ENCODE measurements at regions not wholly inside any gene's neighbourhood (a gene's known extent, or its start where the extent isn't known, plus 50 kb on each side); places are given as distances from the start of the nearest gene placed in this dataset.

DNA sequence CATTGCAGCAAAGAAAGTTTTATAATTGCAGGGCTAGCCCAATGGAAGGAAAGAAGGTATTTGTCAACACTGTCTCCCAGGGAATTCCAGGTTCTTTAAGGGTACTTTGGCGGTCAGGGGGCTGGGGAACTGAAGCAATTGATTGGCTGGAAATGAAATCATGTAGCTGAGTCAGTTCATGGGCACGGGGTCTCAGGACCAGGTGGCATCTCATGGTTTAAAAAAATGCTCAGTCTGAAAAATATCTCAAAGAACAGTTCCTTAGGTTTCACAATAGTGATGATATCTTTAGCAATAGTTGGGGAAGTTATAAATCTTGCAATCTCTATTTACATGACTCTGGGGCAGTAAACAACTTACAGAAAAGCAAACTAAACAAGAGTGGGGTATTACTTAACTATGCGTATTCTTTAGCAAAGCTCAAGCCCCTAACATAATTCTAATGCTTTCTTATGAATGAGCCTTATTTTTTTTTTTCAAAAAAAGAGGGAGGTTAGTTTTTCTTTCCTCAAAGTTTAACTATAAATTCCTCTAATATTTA is 376.9 kb upstream of the NRG3 start:
- TF ChIP-seq, protein P1, sequence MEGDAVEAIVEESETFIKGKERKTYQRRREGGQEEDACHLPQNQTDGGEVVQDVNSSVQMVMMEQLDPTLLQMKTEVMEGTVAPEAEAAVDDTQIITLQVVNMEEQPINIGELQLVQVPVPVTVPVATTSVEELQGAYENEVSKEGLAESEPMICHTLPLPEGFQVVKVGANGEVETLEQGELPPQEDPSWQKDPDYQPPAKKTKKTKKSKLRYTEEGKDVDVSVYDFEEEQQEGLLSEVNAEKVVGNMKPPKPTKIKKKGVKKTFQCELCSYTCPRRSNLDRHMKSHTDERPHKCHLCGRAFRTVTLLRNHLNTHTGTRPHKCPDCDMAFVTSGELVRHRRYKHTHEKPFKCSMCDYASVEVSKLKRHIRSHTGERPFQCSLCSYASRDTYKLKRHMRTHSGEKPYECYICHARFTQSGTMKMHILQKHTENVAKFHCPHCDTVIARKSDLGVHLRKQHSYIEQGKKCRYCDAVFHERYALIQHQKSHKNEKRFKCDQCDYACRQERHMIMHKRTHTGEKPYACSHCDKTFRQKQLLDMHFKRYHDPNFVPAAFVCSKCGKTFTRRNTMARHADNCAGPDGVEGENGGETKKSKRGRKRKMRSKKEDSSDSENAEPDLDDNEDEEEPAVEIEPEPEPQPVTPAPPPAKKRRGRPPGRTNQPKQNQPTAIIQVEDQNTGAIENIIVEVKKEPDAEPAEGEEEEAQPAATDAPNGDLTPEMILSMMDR (IDR thresholded peaks at IDR 0.05), result no peak
- no peak for TF ChIP-seq EZH2 (IDR thresholded peaks at IDR 0.05; ENCODE audit: borderline replicate concordance, insufficient read depth, low read depth, low read length, poor library complexity, severe bottlenecking)

Measured in B cell (primary cell).